ENCODE measurements at regions not wholly inside any gene's neighbourhood (a gene's known extent, or its start where the extent isn't known, plus 50 kb on each side); places are given as distances from the start of the nearest gene placed in this dataset.

DNA sequence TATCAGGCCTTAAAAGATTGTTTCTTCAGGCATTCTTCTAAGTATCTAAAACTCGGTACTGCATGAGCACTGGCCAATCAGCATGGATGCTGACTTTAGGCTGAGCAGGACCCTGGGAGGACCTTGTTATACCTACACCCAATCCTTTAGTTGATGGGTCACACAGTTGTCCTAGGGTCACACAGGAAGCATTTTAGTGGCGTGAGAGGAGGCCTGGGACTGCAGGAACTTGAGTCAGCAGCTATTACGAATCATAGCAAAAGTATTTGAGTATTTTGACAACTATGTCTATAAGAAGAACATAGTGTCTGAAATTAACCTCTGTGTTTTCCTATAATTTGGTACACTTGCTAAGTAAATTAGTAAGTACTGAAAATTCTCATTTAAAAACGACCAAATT is 741.4 kb downstream of the HACE1 start:
- TF ChIP-seq, protein P1, sequence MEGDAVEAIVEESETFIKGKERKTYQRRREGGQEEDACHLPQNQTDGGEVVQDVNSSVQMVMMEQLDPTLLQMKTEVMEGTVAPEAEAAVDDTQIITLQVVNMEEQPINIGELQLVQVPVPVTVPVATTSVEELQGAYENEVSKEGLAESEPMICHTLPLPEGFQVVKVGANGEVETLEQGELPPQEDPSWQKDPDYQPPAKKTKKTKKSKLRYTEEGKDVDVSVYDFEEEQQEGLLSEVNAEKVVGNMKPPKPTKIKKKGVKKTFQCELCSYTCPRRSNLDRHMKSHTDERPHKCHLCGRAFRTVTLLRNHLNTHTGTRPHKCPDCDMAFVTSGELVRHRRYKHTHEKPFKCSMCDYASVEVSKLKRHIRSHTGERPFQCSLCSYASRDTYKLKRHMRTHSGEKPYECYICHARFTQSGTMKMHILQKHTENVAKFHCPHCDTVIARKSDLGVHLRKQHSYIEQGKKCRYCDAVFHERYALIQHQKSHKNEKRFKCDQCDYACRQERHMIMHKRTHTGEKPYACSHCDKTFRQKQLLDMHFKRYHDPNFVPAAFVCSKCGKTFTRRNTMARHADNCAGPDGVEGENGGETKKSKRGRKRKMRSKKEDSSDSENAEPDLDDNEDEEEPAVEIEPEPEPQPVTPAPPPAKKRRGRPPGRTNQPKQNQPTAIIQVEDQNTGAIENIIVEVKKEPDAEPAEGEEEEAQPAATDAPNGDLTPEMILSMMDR (IDR thresholded peaks at IDR 0.05; ENCODE audit: low read depth, low read length, missing input control): no peak
- TF ChIP-seq, protein P2, sequence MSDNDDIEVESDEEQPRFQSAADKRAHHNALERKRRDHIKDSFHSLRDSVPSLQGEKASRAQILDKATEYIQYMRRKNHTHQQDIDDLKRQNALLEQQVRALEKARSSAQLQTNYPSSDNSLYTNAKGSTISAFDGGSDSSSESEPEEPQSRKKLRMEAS (IDR thresholded peaks at IDR 0.05): no peak
- no peak for TF ChIP-seq JUND (IDR thresholded peaks at IDR 0.05)
- TF ChIP-seq RXRA (IDR thresholded peaks at IDR 0.05): no peak
- no peak for TF ChIP-seq TAF1 (conservative IDR thresholded peaks at IDR 0.05)
- TF ChIP-seq HNF4G (IDR thresholded peaks at IDR 0.05): no peak
- no peak for TF ChIP-seq RAD21 (IDR thresholded peaks at IDR 0.05)
- TF ChIP-seq, protein P3, sequence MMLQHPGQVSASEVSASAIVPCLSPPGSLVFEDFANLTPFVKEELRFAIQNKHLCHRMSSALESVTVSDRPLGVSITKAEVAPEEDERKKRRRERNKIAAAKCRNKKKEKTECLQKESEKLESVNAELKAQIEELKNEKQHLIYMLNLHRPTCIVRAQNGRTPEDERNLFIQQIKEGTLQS (IDR thresholded peaks at IDR 0.05): no peak
- TF ChIP-seq NR2F2 (IDR thresholded peaks at IDR 0.05): no peak
- no peak for TF ChIP-seq EGR1 (IDR thresholded peaks at IDR 0.05; ENCODE audit: low read depth in 2 of 2)
- no peak for TF ChIP-seq GABPA (IDR thresholded peaks at IDR 0.05 in 1 of 2, conservative IDR thresholded peaks at IDR 0.05 in 1 of 2)
- TF ChIP-seq SP1 (IDR thresholded peaks at IDR 0.05): no peak
- TF ChIP-seq YY1 (IDR thresholded peaks at IDR 0.05): no peak
- TF ChIP-seq, protein P4, sequence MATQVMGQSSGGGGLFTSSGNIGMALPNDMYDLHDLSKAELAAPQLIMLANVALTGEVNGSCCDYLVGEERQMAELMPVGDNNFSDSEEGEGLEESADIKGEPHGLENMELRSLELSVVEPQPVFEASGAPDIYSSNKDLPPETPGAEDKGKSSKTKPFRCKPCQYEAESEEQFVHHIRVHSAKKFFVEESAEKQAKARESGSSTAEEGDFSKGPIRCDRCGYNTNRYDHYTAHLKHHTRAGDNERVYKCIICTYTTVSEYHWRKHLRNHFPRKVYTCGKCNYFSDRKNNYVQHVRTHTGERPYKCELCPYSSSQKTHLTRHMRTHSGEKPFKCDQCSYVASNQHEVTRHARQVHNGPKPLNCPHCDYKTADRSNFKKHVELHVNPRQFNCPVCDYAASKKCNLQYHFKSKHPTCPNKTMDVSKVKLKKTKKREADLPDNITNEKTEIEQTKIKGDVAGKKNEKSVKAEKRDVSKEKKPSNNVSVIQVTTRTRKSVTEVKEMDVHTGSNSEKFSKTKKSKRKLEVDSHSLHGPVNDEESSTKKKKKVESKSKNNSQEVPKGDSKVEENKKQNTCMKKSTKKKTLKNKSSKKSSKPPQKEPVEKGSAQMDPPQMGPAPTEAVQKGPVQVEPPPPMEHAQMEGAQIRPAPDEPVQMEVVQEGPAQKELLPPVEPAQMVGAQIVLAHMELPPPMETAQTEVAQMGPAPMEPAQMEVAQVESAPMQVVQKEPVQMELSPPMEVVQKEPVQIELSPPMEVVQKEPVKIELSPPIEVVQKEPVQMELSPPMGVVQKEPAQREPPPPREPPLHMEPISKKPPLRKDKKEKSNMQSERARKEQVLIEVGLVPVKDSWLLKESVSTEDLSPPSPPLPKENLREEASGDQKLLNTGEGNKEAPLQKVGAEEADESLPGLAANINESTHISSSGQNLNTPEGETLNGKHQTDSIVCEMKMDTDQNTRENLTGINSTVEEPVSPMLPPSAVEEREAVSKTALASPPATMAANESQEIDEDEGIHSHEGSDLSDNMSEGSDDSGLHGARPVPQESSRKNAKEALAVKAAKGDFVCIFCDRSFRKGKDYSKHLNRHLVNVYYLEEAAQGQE (IDR thresholded peaks at IDR 0.05): no peak

All from liver (tissue), 3 donors.